HCT116 (cell line): ENCODE measurements at regions not wholly inside any gene's neighbourhood (a gene's known extent, or its start where the extent isn't known, plus 50 kb on each side); places are given as distances from the start of the nearest gene placed in this dataset.

Source experiments
- ATAC-seq: fragments of 200-7000 bp; cut with Tn5 transposase; 2 replicates; pipeline ENCODE4 v1.9.1; 2020; ENCODE audit warnings: mild to moderate bottlenecking, moderate library complexity
- BruUV-seq: library from RNA; stranded (reverse); fragments of 400-500 nt; replicated peaks from 2 replicates; lab custom pipeline; 2021; lab: Mats Ljungman, UMichigan
- CTCF ChIA-PET: fragments of 300-600 bp; sonication (Branson Sonifier 250); formaldehyde crosslinking; loops from one replicate; lab custom pipeline; 2021; ENCODE audit warnings: antibody characterized with exemption; lab: Charles Lee
- POLR2A ChIA-PET: fragments of 300-600, 350-600 bp; sonication (Branson Sonifier 250); formaldehyde crosslinking; loops from one replicate; lab custom pipeline; 2021; ENCODE audit warnings: antibody characterized with exemption; lab: Charles Lee
- RAD21 ChIA-PET, 2 experiments: fragments of 300-600 bp; sonication (Branson Sonifier 250); formaldehyde crosslinking; loops; one replicate each; lab custom pipeline; 2023; ENCODE audit warnings: low total read pairs in 2 of 2; ENCODE audit not compliant: uncharacterized antibody in 2 of 2, unreplicated experiment in 2 of 2, low non-redundant PET in 1 of 2; lab: Charles Lee
- DNase-seq: peaks from one replicate; pipeline ENCODE4 v3.0.0-alpha.2; 2010; ENCODE audit warnings: low read depth, low spot score
- H2AFZ ChIP-seq: fragments of 200-600 bp; shearing (Covaris generic), sonication (generic); 2 replicates; pipeline ENCODE4 v1.6.1; 2017; ENCODE audit warnings: low read depth, mixed run types, mixed read lengths, antibody characterized with exemption, low read length; ENCODE audit not compliant: poor library complexity, severe bottlenecking
- H3K27ac ChIP-seq: 2 replicates; pipeline ENCODE4 v1.5.1; 2012; ENCODE audit warnings: low read depth, low read length
- H3K27me3 ChIP-seq: fragments of 200-600 bp; sonication (generic); 2 replicates; pipeline ENCODE4 v1.6.1; 2016; ENCODE audit warnings: mixed run types, low read length, mixed read lengths; ENCODE audit not compliant: insufficient read depth
- H3K36me3 ChIP-seq, 2 experiments: fragments of 200-500 bp in 1 of 2; fragments of 200-600 bp in 1 of 2; sonication (Bioruptor generic) in 1 of 2; sonication (generic) in 1 of 2; 2 replicates each; pipeline versions ENCODE4 v1.5.1 to v1.6.1; 2014 to 2016; ENCODE audit warnings: low read length in 2 of 2, inconsistent platforms in 1 of 2, mixed read lengths in 1 of 2, mixed run types in 1 of 2; ENCODE audit not compliant: insufficient read depth in 2 of 2, control insufficient read depth in 1 of 2
- H3K4me1 ChIP-seq, 2 experiments: fragments of 200-600 bp in 1 of 2; sonication (generic) in 1 of 2; 2 replicates each; pipeline versions ENCODE4 v1.5.1 to v1.6.1; 2012 to 2017; ENCODE audit warnings: low read length in 2 of 2, inconsistent platforms in 1 of 2, mild to moderate bottlenecking in 1 of 2, mixed read lengths in 1 of 2, mixed run types in 1 of 2, moderate library complexity in 1 of 2; ENCODE audit not compliant: insufficient read depth in 2 of 2, control insufficient read depth in 1 of 2
- H3K4me2 ChIP-seq: fragments of 200-600 bp; sonication (generic); 2 replicates; pipeline ENCODE4 v1.6.1; 2017; ENCODE audit warnings: mixed run types, low read length, mixed read lengths
- H3K4me3 ChIP-seq, 2 experiments: fragments of 200-600 bp in 1 of 2; sonication (generic) in 1 of 2; replicated peaks in 1 of 2; 2 replicates each; pipeline ENCODE4 v1.5.1; 2011 to 2016; ENCODE audit warnings: low read length in 2 of 2, control low read depth in 1 of 2, low read depth in 1 of 2, mild to moderate bottlenecking in 1 of 2, mixed read lengths in 1 of 2, mixed run types in 1 of 2
- H3K79me2 ChIP-seq: fragments of 200-600 bp; sonication (generic); 2 replicates; pipeline ENCODE4 v1.6.1; 2017; ENCODE audit warnings: mild to moderate bottlenecking, mixed run types, low read length, moderate library complexity, mixed read lengths; ENCODE audit not compliant: insufficient read depth
- H3K9ac ChIP-seq: fragments of 200-600 bp; sonication (generic); 2 replicates; pipeline ENCODE4 v1.6.1; 2016; ENCODE audit warnings: low read length, mixed read lengths
- H3K9me2 ChIP-seq: fragments of 200-600 bp; sonication (generic), shearing (Covaris generic); 2 replicates; pipeline ENCODE4 v1.6.1; 2017; ENCODE audit warnings: mixed run types, mild to moderate bottlenecking, moderate library complexity; ENCODE audit not compliant: insufficient read depth
- H3K9me3 ChIP-seq, 2 experiments: fragments of 200-500 bp in 1 of 2; fragments of 200-600 bp in 1 of 2; sonication (Bioruptor generic) in 1 of 2; sonication (generic) in 1 of 2; 2 replicates each; pipeline ENCODE4 v1.6.1; 2014 to 2017; ENCODE audit warnings: low read length in 2 of 2, mixed read lengths in 2 of 2, inconsistent platforms in 1 of 2, low read depth in 1 of 2, mild to moderate bottlenecking in 1 of 2, mixed run types in 1 of 2, moderate library complexity in 1 of 2; ENCODE audit not compliant: control insufficient read depth in 1 of 2, insufficient read depth in 1 of 2
- H4K20me1 ChIP-seq: fragments of 200-600 bp; sonication (generic), shearing (Covaris generic); 2 replicates; pipeline ENCODE4 v1.6.1; 2017; ENCODE audit warnings: mixed run types, mild to moderate bottlenecking, moderate library complexity; ENCODE audit not compliant: insufficient read depth
- CBX3 ChIP-seq: IDR thresholded peaks from 2 replicates; pipeline ENCODE4 v1.6.1; 2012; ENCODE audit warnings: low read depth
- CTCF ChIP-seq, 3 experiments: fragments of 200-600 bp in 1 of 3; sonication (generic) in 1 of 3; IDR thresholded peaks in 2 of 3; conservative IDR thresholded peaks in 1 of 3; 2 replicates each; pipeline ENCODE4 v1.5.1; 2012 to 2017; ENCODE audit warnings: low read depth in 2 of 3, low read length in 2 of 3, antibody characterized with exemption in 1 of 3, borderline replicate concordance in 1 of 3, control low read depth in 1 of 3, mild to moderate bottlenecking in 1 of 3, mixed read lengths in 1 of 3, mixed run types in 1 of 3, moderate library complexity in 1 of 3; ENCODE audit not compliant: insufficient read depth in 1 of 3
- FOSL1 ChIP-seq: IDR thresholded peaks from 2 replicates; pipeline ENCODE4 v1.6.1; 2012; ENCODE audit warnings: low read depth
- RAD21 ChIP-seq: IDR thresholded peaks from 2 replicates; pipeline ENCODE4 v1.6.1; 2012; ENCODE audit warnings: low read depth, mild to moderate bottlenecking
- SIN3A ChIP-seq: IDR thresholded peaks from 2 replicates; pipeline ENCODE4 v1.6.1; 2012; ENCODE audit warnings: low read depth
- SRF ChIP-seq: IDR thresholded peaks from 2 replicates; pipeline ENCODE4 v1.6.1; 2012; ENCODE audit warnings: low read depth
- TCF7L2 ChIP-seq: IDR thresholded peaks from 2 replicates; pipeline ENCODE4 v1.7.0; 2011; ENCODE audit warnings: borderline replicate concordance, inconsistent platforms; ENCODE audit not compliant: insufficient read depth, insufficient read length; ENCODE audit errors: extremely low read depth
- ZNF274 ChIP-seq: fragments of 200-500 bp; sonication (Bioruptor generic); IDR thresholded peaks from 2 replicates; pipeline ENCODE4 v1.6.1; 2014; ENCODE audit warnings: mild to moderate bottlenecking, low read depth, low read length, inconsistent platforms
- intact Hi-C: fragments of 100-400 bp; cut with micrococcal nuclease; formaldehyde crosslinking; loops from 2 replicates; pipeline ENCODE4 v1.10.0; 2022
- TF ChIP-seq, protein P1 (sequence below): IDR thresholded peaks from 2 replicates; pipeline ENCODE4 v1.6.1; 2011; ENCODE audit warnings: mild to moderate bottlenecking, low read length, moderate library complexity; ENCODE audit not compliant: insufficient replicate concordance; ENCODE audit errors: extremely low read depth

DNA sequence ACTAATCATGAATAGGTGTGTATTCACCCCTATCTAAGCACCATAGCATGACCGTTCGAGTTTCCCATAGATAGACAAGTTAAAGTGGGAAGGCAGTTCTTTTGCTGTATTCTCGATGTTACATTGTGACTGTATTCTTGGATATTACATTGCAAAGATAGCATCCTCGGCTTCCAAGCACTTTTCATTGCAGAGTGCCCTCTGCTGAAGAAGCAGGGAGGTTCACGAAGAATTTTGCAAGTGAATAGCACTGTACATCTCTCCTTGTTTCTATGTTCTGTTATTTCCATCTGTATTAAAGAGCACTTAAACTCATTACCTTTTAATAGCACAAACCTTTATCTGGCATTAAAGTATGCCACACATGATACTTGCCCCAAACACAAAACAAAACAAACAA is 426.7 kb upstream of the ARX start:
- no peaks in the 10 kb centered on the region for H3K4me1 ChIP-seq
- no peak overlapping the region for H3K4me3 ChIP-seq
- RAD21 ChIA-PET: no interaction called here
- H3K79me2 ChIP-seq: no peaks in the 10 kb centered on the region
- TF ChIP-seq RAD21 (0 out of 2 replicates have a peak, but pooled peaks have one; percentile 7), SRF (no peak), CTCF (IDR thresholded peaks at IDR 0.05 in 2 of 3, conservative IDR thresholded peaks at IDR 0.05 in 1 of 3; ENCODE audit: borderline replicate concordance in 1 of 3, insufficient read depth in 1 of 3, low read depth in 2 of 3, low read length in 2 of 3) (peak in 1 of 3 experiments; percentile 15; a peak in 1 of 6 replicates), FOSL1 (no peak)
- TF ChIP-seq, protein P1, sequence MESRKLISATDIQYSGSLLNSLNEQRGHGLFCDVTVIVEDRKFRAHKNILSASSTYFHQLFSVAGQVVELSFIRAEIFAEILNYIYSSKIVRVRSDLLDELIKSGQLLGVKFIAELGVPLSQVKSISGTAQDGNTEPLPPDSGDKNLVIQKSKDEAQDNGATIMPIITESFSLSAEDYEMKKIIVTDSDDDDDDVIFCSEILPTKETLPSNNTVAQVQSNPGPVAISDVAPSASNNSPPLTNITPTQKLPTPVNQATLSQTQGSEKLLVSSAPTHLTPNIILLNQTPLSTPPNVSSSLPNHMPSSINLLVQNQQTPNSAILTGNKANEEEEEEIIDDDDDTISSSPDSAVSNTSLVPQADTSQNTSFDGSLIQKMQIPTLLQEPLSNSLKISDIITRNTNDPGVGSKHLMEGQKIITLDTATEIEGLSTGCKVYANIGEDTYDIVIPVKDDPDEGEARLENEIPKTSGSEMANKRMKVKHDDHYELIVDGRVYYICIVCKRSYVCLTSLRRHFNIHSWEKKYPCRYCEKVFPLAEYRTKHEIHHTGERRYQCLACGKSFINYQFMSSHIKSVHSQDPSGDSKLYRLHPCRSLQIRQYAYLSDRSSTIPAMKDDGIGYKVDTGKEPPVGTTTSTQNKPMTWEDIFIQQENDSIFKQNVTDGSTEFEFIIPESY: no peak
- no peak overlapping the region for H2AFZ ChIP-seq
- no peaks in the 10 kb centered on the region for H4K20me1 ChIP-seq
- CTCF ChIA-PET: no interaction called here
- H3K4me2 ChIP-seq: no peak overlapping the region
- no peaks in the 10 kb centered on the region for H3K9me3 ChIP-seq
- H3K9me2 ChIP-seq: no peaks in the 10 kb centered on the region
- H3K27ac ChIP-seq: no peak overlapping the region
- no peak overlapping the region for H3K9ac ChIP-seq
- ATAC-seq (no peak), DNase-seq (no peak)
- BruUV-seq: no TSS peak
- POLR2A ChIA-PET: no interaction called here
- intact Hi-C loops: no loop called here
- no peaks in the 10 kb centered on the region for H3K27me3 ChIP-seq
- no peaks in the 10 kb centered on the region for H3K36me3 ChIP-seq

- no peaks in the 10 kb centered on the region for H3K9me3 ChIP-seq
- H3K27ac ChIP-seq: no peak overlapping the region
- H3K36me3 ChIP-seq: no peaks in the 10 kb centered on the region
- intact Hi-C loops: no loop called here
- H3K9ac ChIP-seq: no peak overlapping the region
- no peaks in the 10 kb centered on the region for H3K4me1 ChIP-seq
- ChIA-PET RAD21 (no interaction called here), POLR2A (no interaction called here), CTCF (no interaction called here)
- no peaks in the 10 kb centered on the region for H3K9me2 ChIP-seq
- no peak overlapping the region for H3K4me3 ChIP-seq
- no peak for ATAC-seq
- DNase-seq: no peak
- no peak overlapping the region for H2AFZ ChIP-seq
- H4K20me1 ChIP-seq: no peaks in the 10 kb centered on the region
- no peak overlapping the region for H3K4me2 ChIP-seq
- no peaks in the 10 kb centered on the region for H3K79me2 ChIP-seq
- BruUV-seq: no TSS peak
- H3K27me3 ChIP-seq: no peaks in the 10 kb centered on the region
- TF ChIP-seq TCF7L2 (no peak), SRF (no peak), ZNF274 (no peak), CBX3 (no peak), SIN3A (no peak), RAD21 (no peak)
- TF ChIP-seq, protein P1: no peak
Observed at GRCh38 chrX:25433307-25433706, 417.5 kb upstream of the ARX start.
